Choroid plexus epithelial cell (primary cell): ENCODE measurements at regions not wholly inside any gene's neighbourhood (a gene's known extent, or its start where the extent isn't known, plus 50 kb on each side); places are given as distances from the start of the nearest gene placed in this dataset.

Source experiments
- DNase-seq: peaks from one replicate; pipeline ENCODE4 v3.0.0-alpha.2; 2010; ENCODE audit warnings: low read depth
- H3K4me3 ChIP-seq: 2 replicates; pipeline ENCODE4 v1.5.1; 2011; ENCODE audit warnings: low read depth, mild to moderate bottlenecking, control low read depth, low read length, moderate library complexity
- CTCF ChIP-seq: conservative IDR thresholded peaks from 2 replicates; pipeline ENCODE4 v1.5.1; 2011; ENCODE audit warnings: low read depth, mild to moderate bottlenecking, control low read depth, inconsistent platforms, low read length, moderate library complexity

- DNase-seq, result peak; percentile 99
- no peak overlapping the region for H3K4me3 ChIP-seq
- TF ChIP-seq CTCF, result peak; percentile 12
Measured at GRCh38 chr4:128517739-128518510, 230.3 kb upstream of the PGRMC2 start.

- no peak for TF ChIP-seq CTCF
- H3K4me3 ChIP-seq, result no peak overlapping the region
- DNase-seq, result peak; percentile 32
Measured at GRCh38 chr4:128517096-128517738, 229.6 kb upstream of the PGRMC2 start.

- peak; percentile 26 for DNase-seq
- no peak for TF ChIP-seq CTCF
- H3K4me3 ChIP-seq, result no peak overlapping the region
Measured at GRCh38 chr4:128516301-128516969, 228.8 kb upstream of the PGRMC2 start.

- H3K4me3 ChIP-seq, result no peak overlapping the region
- no peak for TF ChIP-seq CTCF
- DNase-seq, result peak; percentile 73
Measured at GRCh38 chr4:128513664-128514484, 226.3 kb upstream of the PGRMC2 start.

- no peak overlapping the region for H3K4me3 ChIP-seq
- no peak for TF ChIP-seq CTCF
- DNase-seq, result peak; percentile 64
Measured at GRCh38 chr4:128512767-128513322, 225.2 kb upstream of the PGRMC2 start.

- TF ChIP-seq CTCF, result no peak
- no peak for DNase-seq
- H3K4me3 ChIP-seq, result no peak overlapping the region
Measured at GRCh38 chr4:128512161-128512560, 224.5 kb upstream of the PGRMC2 start.
